HG03025 (cell line): ENCODE measurements at regions not wholly inside any gene's neighbourhood (a gene's known extent, or its start where the extent isn't known, plus 50 kb on each side); places are given as distances from the start of the nearest gene placed in this dataset.
"Not testable (repeated sequence)": the region's sequence is repeated elsewhere in the genome, so short reads cannot be mapped to it uniquely, and the experiment has no call there.

Experiments used
- ATAC-seq: cut with Tn5 transposase; IDR thresholded peaks from one replicate; pipeline ENCODE4 v1.9.1; 2021; ENCODE audit warnings: mild to moderate bottlenecking, moderate library complexity; ENCODE audit not compliant: unreplicated experiment, low FRiP score

DNA sequence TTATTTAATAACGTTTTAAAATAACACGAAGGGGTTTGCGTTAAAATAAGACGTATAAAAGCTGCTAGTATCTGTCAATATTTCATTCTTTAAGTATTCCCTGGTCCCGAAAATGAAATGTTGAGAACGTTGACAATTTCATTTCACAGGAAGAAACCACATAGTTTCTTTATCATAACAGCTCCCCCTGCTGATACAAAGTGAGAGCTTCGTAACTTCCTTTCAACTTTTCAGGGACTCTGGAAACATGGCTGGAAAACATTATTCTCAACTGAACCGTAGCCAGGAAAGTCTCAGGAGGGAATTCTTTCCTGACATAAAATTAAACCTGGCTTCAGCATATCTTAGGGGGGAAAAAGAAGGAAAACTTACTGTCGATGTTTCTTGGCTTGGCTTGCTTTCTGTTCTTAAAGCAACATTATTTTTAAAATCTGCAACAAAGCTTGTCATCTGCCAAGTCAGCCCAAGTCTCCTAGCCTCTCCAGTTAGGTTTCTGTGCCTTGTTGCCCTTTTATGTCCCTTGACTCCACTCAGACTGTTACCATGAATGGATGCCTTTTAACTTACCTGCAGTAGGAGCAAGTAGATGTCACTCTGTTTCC is 122.9 kb upstream of the DAB2 start:
- no peak for ATAC-seq

- no peak for ATAC-seq
Measured at GRCh38 chr5:39544941-39545340, 120.2 kb upstream of the DAB2 start.

GRCh38 chr5:39543335-39543734 is 118.6 kb upstream of the DAB2 start:
- ATAC-seq, result no peak

- no peak for ATAC-seq
Measured at GRCh38 chr5:39542511-39543285, 117.9 kb upstream of the DAB2 start.

GRCh38 chr5:39541920-39542319 is 117.1 kb upstream of the DAB2 start:
- no peak for ATAC-seq

DNA sequence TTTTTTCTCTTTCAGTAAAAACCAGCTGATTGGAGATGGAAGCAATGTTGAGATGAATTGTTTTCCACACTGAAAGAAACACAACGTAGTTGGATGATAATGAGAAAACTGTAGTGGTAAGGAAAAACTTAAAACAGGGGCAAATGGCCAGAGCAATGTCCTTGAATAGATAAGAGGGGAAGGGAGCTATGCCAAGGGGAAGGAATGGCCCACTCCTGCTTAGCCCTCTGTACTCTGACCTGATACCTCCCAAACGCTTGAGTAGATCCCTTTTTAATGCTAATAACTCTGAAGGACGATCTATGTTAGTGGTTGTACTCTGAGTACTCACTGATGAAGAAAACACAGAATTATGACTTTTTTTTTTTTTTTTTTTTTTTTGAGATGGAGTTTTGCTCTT is 114.7 kb upstream of the DAB2 start:
- no peak for ATAC-seq

- ATAC-seq, result no peak
Measured at GRCh38 chr5:39534690-39535089, 109.9 kb upstream of the DAB2 start.

DNA sequence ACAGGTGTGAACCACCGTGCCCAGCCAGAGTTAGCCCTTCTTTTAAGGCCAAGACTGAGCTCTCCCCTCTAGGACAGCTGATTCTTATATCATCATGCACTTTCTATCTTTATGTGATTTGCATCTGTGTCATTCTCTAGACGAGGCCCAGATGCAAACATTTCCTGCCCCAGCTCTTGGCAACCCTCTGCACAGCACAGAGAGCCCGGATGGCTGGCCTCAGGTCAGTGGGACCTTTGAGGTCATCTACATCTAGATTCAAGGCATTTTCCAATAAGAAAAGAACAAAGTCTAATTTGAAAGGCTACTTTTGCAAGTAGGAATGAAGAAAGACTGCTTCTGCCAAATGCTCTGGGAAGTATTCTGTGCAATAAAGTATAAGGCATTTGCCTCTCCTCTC is 109.0 kb upstream of the DAB2 start:
- no peak for ATAC-seq

DNA sequence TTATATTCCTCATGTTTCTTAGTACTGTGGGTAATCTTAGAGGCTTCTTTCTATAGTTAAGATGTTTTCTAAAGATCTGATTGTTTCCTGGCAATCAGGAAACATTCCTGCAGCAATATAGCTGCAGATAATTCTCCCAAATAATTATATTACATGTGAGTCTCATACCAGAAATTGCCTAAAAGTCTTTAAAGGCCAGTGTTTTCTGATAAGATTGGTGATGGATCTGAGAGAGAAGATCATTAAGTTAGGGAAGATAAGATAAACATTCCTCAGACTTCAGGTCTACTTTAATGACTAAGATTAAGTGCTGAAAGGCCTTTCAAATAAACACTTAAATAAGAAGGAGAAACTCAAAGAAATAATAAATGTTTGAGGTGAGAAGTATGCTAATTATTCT is 107.7 kb upstream of the DAB2 start:
- ATAC-seq, result no peak

GRCh38 chr5:39531306-39531705 is 106.5 kb upstream of the DAB2 start:
- ATAC-seq, result no peak

DNA sequence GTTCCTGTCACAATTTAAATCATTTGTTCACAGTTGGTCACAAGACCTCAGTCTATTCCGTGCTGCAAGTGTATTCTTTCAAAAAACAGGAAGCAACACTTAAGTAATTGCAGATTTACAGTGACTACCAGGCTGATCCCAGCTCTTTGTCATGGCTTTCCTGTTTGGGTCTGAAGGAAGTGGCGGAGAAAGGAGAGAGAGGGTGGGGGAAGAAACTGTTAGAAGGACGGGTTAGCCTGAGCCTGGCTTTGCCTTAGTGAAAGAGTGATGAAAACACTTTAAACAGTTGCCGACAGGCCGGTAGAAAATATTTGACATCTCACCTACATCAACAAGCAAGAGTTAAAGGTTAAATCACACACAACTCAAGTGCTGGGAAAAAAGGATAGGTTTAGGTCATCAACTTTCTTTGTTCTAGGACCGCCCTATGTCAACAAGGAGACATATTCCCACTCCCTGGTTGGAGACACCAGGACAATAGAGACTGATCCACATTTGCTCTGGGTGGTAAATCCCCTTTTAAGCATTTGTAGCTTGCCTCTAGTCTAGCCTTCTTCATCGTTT is 102.2 kb upstream of the DAB2 start:
- ATAC-seq, result no peak

DNA sequence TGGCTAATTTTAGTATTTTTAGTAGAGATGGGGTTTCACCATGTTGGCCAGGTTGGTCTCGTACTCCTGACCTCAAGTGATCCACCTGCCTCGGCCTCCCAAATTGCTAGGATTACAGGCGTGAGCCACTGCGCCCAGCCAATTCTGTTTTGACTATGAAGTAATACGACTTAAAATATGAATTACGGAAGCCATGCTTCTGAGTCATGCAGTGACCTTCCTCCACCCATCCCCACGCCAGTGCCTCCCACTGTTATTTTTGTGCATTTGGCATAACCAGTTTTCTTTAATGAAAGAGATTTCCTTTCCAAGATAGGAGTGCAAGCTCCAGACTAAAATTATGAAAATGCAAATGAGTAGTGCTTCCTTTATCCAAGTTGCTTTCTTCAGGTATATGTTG is 101.0 kb upstream of the DAB2 start:
- ATAC-seq, result not testable (repeated sequence)

GRCh38 chr5:39525271-39525670 is 100.5 kb upstream of the DAB2 start:
- no peak for ATAC-seq

GRCh38 chr5:39523821-39524220 is 99.0 kb upstream of the DAB2 start:
- ATAC-seq, result no peak

- ATAC-seq, result no peak
Measured at GRCh38 chr5:39521940-39522590, 97.3 kb upstream of the DAB2 start.

DNA sequence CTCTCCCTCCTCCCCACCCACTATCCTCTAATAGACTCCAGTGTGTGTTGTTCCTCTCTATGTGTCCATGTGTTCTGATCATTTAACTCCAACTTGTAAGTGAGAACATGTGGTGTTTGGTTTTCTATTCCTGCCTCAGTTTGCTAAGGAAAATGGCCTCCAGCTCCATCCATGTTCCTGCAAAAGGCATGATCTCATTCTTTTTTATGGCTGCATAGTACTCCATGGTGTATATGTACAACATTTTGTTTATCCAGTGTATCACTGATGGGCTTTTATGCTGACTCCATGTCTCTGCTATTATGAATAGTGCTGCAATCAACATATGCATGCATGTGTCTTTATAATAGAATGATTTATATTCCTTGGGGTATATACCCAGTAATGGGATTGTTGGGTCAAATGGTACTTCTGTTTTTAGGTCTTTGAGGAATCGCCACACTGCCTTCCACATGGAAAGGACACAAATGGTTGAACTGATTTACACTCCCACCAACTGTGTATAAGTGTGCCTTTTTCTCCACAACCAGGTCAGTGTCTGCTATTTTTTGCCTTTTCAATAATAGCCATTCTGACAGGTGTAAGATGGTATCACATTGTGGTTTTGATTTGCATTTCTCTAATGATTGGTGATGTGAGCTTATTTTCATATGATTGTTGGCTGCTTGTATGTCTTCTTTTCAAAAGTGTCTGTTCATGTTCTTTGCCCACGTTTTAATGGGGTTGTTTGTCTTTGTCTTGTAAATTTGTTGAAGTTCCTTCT is 96.5 kb upstream of the DAB2 start:
- no peak for ATAC-seq

- no peak for ATAC-seq
Measured at GRCh38 chr5:39520232-39520572, 95.4 kb upstream of the DAB2 start.

DNA sequence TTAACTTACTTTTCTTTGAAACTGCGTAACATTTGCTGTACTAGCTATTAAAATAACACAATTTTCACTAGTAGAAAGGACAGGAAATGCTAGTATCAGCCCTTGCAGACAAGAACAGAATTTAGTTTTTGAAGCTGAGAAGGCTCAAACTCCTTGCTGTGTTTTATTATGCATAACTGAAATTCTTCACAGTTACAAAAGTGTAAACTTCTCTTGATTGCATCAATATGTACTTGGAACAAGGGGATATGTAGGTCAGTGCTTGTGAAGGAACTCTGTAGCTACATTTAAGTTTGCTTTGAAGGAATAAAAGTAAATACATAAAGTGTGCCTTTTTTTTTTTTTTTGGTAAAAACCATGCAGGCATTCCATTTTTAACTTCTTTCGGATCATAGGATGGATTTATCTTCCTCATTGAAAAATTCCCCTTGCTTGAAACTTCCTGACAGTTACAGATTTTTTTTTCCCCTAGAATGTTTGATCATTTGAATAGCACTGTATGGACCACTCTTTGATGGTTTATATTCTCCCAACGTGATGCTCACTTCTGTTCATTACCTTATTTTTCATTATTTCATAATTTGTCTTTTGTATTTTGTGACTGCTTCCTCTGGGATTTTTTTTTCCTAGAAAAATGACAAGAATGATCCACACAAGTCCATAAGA is 94.9 kb upstream of the DAB2 start:
- ATAC-seq, result no peak

GRCh38 chr5:39519079-39519478 is 94.3 kb upstream of the DAB2 start:
- no peak for ATAC-seq

DNA sequence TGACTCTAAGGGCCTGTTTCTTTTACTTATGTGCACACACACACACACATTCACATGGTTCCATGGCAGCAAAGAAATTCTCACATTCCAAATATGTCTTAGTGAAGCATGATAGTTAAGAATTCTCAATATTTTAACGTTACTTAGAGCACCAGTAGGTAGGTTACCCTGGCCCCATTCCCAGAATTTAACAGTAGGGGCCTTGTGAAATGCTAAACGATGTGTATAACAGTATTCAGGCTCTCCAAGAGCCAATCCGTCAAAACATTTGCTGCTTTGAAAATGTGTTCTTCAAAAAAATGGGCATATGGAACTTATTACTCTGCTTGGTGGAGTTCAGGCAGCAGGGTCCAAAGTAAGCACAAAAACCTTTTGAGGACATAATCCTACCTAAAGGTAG is 93.7 kb upstream of the DAB2 start:
- ATAC-seq, result no peak
